ENCODE measurements at regions not wholly inside any gene's neighbourhood (a gene's known extent, or its start where the extent isn't known, plus 50 kb on each side); places are given as distances from the start of the nearest gene placed in this dataset.

DNA sequence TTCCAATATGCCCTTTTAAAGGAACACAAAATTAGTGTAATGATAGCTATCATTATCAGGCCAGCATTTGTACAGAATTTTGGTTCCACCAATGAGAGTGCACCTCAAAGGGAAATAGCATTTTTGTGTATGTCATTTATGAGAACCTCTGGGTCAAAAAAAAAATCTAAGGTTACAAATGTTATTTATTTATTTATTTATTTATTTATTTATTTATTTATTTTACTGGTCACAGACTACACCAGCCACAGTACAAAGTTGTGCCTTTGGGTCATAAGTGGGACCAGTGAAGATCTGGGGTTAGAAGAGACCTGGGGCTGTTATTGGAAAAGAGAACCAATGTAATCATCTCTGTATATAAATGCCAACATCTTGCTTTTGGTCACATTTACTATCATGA lies 523.9 kb downstream of the CETN3 start:
- H3K36me3 ChIP-seq (ENCODE audit: control insufficient read depth, insufficient read depth, low read length), result no peaks in the 10 kb centered on the region
- in situ Hi-C loops (cut with HindIII; ENCODE audit: low pct_unique_long_range_greater_than_20kb, low sequenced_read_pairs), result no loop called here
- no TSS peak for BruUV-seq (replicated peaks)
- ChIA-PET CTCF (no interaction called here), POLR2A (no interaction called here)
- TF ChIP-seq, protein P1, sequence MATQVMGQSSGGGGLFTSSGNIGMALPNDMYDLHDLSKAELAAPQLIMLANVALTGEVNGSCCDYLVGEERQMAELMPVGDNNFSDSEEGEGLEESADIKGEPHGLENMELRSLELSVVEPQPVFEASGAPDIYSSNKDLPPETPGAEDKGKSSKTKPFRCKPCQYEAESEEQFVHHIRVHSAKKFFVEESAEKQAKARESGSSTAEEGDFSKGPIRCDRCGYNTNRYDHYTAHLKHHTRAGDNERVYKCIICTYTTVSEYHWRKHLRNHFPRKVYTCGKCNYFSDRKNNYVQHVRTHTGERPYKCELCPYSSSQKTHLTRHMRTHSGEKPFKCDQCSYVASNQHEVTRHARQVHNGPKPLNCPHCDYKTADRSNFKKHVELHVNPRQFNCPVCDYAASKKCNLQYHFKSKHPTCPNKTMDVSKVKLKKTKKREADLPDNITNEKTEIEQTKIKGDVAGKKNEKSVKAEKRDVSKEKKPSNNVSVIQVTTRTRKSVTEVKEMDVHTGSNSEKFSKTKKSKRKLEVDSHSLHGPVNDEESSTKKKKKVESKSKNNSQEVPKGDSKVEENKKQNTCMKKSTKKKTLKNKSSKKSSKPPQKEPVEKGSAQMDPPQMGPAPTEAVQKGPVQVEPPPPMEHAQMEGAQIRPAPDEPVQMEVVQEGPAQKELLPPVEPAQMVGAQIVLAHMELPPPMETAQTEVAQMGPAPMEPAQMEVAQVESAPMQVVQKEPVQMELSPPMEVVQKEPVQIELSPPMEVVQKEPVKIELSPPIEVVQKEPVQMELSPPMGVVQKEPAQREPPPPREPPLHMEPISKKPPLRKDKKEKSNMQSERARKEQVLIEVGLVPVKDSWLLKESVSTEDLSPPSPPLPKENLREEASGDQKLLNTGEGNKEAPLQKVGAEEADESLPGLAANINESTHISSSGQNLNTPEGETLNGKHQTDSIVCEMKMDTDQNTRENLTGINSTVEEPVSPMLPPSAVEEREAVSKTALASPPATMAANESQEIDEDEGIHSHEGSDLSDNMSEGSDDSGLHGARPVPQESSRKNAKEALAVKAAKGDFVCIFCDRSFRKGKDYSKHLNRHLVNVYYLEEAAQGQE (IDR thresholded peaks at IDR 0.05; ENCODE audit: insufficient read depth in 1 of 2, low read depth in 2 of 2, low read length in 1 of 2), result no peak
- ATAC-seq (no peak), DNase-seq (ENCODE audit: low read depth, low spot score) (no peak)
- no peaks in the 10 kb centered on the region for H3K4me1 ChIP-seq (ENCODE audit: control insufficient read depth, insufficient read depth, low read length)
- no peaks in the 10 kb centered on the region for H3K9me3 ChIP-seq (ENCODE audit: control insufficient read depth, insufficient read depth, low read depth, low read length)
- intact Hi-C loops (cut with micrococcal nuclease; ENCODE audit: unreplicated experiment), result no loop called here
- H3K27ac ChIP-seq (ENCODE audit: low read length), result no peak overlapping the region
- H3K27me3 ChIP-seq (ENCODE audit: control insufficient read depth, insufficient read depth, low read length), result no peaks in the 10 kb centered on the region
- H3K4me3 ChIP-seq (ENCODE audit: low read depth in 2 of 2, low read length in 2 of 2), result no peak overlapping the region

DNA sequence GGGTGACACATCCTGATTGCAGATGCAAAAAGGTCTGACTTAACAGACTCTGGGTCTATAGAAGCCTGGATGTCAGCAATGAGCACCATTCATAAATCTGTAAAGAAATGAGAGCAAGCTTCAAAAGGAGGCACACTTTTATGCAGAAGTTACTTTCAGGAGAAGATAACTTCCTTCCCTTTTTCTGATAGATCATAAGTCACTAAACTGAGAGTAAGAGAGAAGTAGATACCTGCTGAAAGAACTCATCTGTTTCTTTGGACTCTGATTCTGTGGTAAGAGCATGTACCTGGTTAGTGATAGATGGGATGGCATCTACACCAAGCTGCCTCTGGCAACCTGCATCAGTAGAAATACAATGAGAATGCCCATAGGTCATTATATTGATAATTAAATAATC lies 525.6 kb downstream of the CETN3 start:
- ChIA-PET CTCF (no interaction called here), POLR2A (no interaction called here)
- in situ Hi-C loops (cut with HindIII; ENCODE audit: low pct_unique_long_range_greater_than_20kb, low sequenced_read_pairs) (no loop called here), intact Hi-C loops (cut with micrococcal nuclease; ENCODE audit: unreplicated experiment) (no loop called here)
- TF ChIP-seq, protein P1 (IDR thresholded peaks at IDR 0.05; ENCODE audit: insufficient read depth in 1 of 2, low read depth in 2 of 2, low read length in 1 of 2), result no peak
- TF ChIP-seq POLR2AphosphoS5 (IDR thresholded peaks at IDR 0.05; ENCODE audit: low read depth, low read length) (no peak), TCF7L2 (IDR thresholded peaks at IDR 0.05; ENCODE audit: low read depth, low read length) (no peak)
- no peak for ATAC-seq
- no peaks in the 10 kb centered on the region for H3K36me3 ChIP-seq (ENCODE audit: control insufficient read depth, insufficient read depth, low read length)
- H3K27ac ChIP-seq (ENCODE audit: low read length), result no peak overlapping the region
- DNase-seq (ENCODE audit: low read depth, low spot score), result no peak
- H3K4me1 ChIP-seq (ENCODE audit: control insufficient read depth, insufficient read depth, low read length), result no peaks in the 10 kb centered on the region
- H3K27me3 ChIP-seq (ENCODE audit: control insufficient read depth, insufficient read depth, low read length), result no peaks in the 10 kb centered on the region
- H3K4me3 ChIP-seq (ENCODE audit: low read depth in 2 of 2, low read length in 2 of 2), result no peak overlapping the region
- no peaks in the 10 kb centered on the region for H3K9me3 ChIP-seq (ENCODE audit: control insufficient read depth, insufficient read depth, low read depth, low read length)
- no TSS peak for BruUV-seq (replicated peaks)

DNA sequence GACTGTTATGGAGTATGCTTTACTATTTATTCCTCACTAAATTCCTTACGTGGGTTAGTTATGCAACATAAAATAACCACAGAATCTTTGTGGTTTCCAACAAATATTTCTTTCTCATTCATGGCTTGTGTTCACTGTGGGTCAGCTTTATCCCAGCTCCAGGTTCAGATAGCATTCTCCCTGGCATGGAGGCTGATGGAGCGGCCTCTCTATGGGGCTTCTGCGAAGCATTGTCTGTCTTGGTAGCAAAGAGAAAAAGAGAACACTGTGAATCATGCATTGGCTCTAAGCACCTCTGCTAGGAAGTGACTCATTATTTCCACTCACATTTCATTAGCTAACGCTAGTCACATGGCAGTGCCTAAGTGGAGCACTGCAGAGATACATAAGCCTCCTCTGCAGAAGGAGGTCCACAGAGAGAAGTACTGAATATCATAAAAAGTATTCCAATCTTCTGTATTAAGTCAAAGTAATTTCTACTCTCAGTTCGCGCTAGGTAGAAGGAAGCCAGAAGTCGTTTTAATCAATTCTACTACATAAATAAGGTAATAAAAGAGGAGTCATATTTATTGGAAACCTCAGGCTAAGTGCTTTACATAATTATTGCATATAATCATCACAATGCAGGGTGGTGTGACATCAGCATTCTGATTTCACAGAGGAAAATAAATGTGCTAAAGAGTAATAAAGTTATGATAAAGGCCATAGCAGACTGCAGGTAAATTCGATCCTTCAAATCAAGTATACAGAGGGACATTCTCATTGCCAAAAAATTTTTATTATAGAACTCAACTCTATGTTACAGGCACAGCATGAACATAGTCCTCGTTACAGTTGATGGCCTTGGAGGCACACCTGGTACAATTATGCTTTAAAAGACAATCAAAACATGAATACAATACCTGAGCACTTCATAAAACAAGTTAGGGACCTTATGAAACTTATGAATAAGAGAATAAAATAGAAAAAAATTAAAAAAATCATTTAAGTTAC lies 531.1 kb downstream of the CETN3 start:
- no peaks in the 10 kb centered on the region for H3K9me3 ChIP-seq (ENCODE audit: control insufficient read depth, insufficient read depth, low read depth, low read length)
- in situ Hi-C loops (cut with HindIII; ENCODE audit: low pct_unique_long_range_greater_than_20kb, low sequenced_read_pairs), result no loop called here
- no peak overlapping the region for H3K4me3 ChIP-seq (ENCODE audit: low read depth in 2 of 2, low read length in 2 of 2)
- ChIA-PET POLR2A (no interaction called here), CTCF (no interaction called here)
- ATAC-seq (peak; percentile 30; the same call in 1 of the 2 replicates), DNase-seq (ENCODE audit: low read depth, low spot score) (peak; percentile 32)
- no peaks in the 10 kb centered on the region for H3K4me1 ChIP-seq (ENCODE audit: control insufficient read depth, insufficient read depth, low read length)
- H3K36me3 ChIP-seq (ENCODE audit: control insufficient read depth, insufficient read depth, low read length), result no peaks in the 10 kb centered on the region
- H3K27ac ChIP-seq (ENCODE audit: low read length), result 0 out of 2 replicates have a peak overlapping the region, but pooled peaks have one; percentile 12
- TF ChIP-seq POLR2AphosphoS5 (IDR thresholded peaks at IDR 0.05; ENCODE audit: low read depth, low read length), result no peak
- TF ChIP-seq, protein P2, sequence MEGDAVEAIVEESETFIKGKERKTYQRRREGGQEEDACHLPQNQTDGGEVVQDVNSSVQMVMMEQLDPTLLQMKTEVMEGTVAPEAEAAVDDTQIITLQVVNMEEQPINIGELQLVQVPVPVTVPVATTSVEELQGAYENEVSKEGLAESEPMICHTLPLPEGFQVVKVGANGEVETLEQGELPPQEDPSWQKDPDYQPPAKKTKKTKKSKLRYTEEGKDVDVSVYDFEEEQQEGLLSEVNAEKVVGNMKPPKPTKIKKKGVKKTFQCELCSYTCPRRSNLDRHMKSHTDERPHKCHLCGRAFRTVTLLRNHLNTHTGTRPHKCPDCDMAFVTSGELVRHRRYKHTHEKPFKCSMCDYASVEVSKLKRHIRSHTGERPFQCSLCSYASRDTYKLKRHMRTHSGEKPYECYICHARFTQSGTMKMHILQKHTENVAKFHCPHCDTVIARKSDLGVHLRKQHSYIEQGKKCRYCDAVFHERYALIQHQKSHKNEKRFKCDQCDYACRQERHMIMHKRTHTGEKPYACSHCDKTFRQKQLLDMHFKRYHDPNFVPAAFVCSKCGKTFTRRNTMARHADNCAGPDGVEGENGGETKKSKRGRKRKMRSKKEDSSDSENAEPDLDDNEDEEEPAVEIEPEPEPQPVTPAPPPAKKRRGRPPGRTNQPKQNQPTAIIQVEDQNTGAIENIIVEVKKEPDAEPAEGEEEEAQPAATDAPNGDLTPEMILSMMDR (IDR thresholded peaks at IDR 0.05), result no peak
- no peak for TF ChIP-seq SIN3A (IDR thresholded peaks at IDR 0.05; ENCODE audit: borderline replicate concordance, insufficient read depth, low read depth, low read length)
- TF ChIP-seq, protein P1 (IDR thresholded peaks at IDR 0.05; ENCODE audit: insufficient read depth in 1 of 2, low read depth in 2 of 2, low read length in 1 of 2), result no peak
- TF ChIP-seq TCF7L2 (IDR thresholded peaks at IDR 0.05; ENCODE audit: low read depth, low read length), result no peak
- intact Hi-C loops (cut with micrococcal nuclease; ENCODE audit: unreplicated experiment), result no loop called here
- no TSS peak for BruUV-seq (replicated peaks)
- no peaks in the 10 kb centered on the region for H3K27me3 ChIP-seq (ENCODE audit: control insufficient read depth, insufficient read depth, low read length)
